ENCODE measurements at regions not wholly inside any gene's neighbourhood (a gene's known extent, or its start where the extent isn't known, plus 50 kb on each side); places are given as distances from the start of the nearest gene placed in this dataset.

DNA sequence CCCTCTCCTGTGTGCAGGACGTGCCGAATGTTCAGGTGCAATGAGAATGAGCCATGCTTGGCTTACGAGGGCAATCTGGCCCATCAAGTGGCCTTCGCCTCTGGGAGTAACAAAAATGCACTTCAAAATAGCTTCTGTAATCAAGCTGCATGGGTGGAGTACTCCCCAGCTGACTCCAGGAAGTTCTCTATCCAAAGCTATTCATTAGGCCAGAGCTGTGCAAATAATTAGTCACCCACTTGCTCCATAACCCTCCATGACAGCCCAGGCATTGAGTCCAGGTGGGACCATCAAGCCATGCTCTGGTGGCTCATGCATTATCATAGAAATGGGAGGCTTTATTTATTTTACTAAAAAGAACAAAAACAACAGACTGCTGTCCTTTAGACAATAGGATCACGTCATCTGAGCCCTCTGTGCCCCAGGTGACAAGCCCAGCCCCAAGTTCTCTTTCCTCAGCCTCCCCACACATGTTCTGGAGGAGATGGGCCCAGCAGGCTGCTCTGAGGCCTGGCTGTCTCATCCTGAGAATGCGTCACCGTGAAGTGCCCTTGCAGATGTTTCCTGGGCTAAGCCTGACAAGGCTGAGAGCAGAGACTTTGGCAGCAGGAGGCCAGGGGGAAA lies 244.7 kb downstream of the ETS1 start:
- no peaks in the 10 kb centered on the region for H3K9me3 ChIP-seq
- DNase-seq (peak; percentile 70), ATAC-seq (peak; percentile 95)
- H3K4me3 ChIP-seq = no peak overlapping the region
- intact Hi-C loops (cut with DNase I) = no loop called here
- TF ChIP-seq CTCF (IDR thresholded peaks at IDR 0.05) = no peak
- H3K4me1 ChIP-seq = peaks cover 9% of the 10 kb centered on the region
- no peaks in the 10 kb centered on the region for H3K27me3 ChIP-seq
- peak overlapping the region; percentile 78 for H3K27ac ChIP-seq
- no peaks in the 10 kb centered on the region for H3K36me3 ChIP-seq

- H3K27me3 ChIP-seq = no peaks in the 10 kb centered on the region
- peak overlapping the region; percentile 78 for H3K27ac ChIP-seq
- intact Hi-C loops (cut with DNase I) = no loop called here
- H3K9me3 ChIP-seq = no peaks in the 10 kb centered on the region
- peaks cover 12% of the 10 kb centered on the region for H3K4me1 ChIP-seq
- H3K36me3 ChIP-seq = no peaks in the 10 kb centered on the region
- no peak overlapping the region for H3K4me3 ChIP-seq
- TF ChIP-seq CTCF (IDR thresholded peaks at IDR 0.05) = no peak
- DNase-seq (no peak), ATAC-seq (no peak)
Observed at GRCh38 chr11:128341280-128342248, 245.8 kb downstream of the ETS1 start.

GRCh38 chr11:128339792-128340191 lies 247.6 kb downstream of the ETS1 start:
- H3K27ac ChIP-seq = no peak overlapping the region
- H3K4me1 ChIP-seq = peaks cover 22% of the 10 kb centered on the region
- H3K4me3 ChIP-seq = no peak overlapping the region
- no peak for TF ChIP-seq CTCF (IDR thresholded peaks at IDR 0.05)
- H3K27me3 ChIP-seq = no peaks in the 10 kb centered on the region
- no peaks in the 10 kb centered on the region for H3K9me3 ChIP-seq
- ATAC-seq = no peak
- H3K36me3 ChIP-seq = no peaks in the 10 kb centered on the region
- no peak for DNase-seq
- intact Hi-C loops (cut with DNase I) = no loop called here

DNA sequence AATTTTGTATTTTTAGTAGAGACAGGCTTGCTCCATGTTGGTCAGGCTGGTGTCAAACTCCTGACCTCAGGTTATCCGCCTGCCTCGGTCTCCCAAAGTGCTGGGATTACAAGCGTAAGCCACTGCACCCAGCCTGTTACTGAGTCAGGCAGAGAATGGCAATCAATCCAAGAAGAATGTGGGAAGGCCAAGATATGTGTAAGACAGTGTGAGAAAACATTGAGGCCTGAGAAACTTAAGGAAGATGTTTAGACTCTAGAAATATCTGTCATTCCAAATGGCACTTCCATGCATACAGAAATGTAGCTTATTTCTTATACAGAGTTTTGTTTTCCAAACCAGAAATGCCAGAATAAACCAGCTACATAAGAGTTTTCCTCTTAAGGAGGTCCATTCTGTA lies 248.5 kb downstream of the ETS1 start:
- no peak for TF ChIP-seq CTCF (IDR thresholded peaks at IDR 0.05)
- intact Hi-C loops (cut with DNase I) = no loop called here
- Histone ChIP-seq H3K27me3 (no peaks in the 10 kb centered on the region), H3K36me3 (no peaks in the 10 kb centered on the region), H3K9me3 (no peaks in the 10 kb centered on the region), H3K4me3 (no peak overlapping the region), H3K4me1 (peaks cover 22% of the 10 kb centered on the region), H3K27ac (no peak overlapping the region)
- DNase-seq (no peak), ATAC-seq (no peak)

DNA sequence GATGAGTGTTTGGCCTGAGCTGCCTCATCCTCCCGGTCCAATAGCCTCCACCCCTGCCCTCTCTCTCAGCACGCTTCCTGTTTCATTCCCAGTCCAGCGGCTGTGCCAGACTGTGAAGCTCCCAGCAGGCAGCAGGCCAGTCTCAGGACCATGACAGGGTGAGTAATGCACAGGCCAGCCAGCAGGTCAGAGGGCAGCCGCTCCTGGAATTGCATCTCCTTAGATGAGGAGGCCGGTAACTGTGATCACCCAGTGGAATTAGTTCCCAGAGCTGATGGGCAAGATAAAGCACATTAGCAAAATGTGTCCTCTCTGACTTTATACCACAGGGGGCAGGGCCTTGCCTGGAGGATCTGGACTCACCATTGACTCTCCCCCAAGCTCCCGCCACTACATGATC lies 251.2 kb downstream of the ETS1 start:
- TF ChIP-seq CTCF (IDR thresholded peaks at IDR 0.05) = no peak
- Histone ChIP-seq H3K9me3 (no peaks in the 10 kb centered on the region), H3K27ac (no peak overlapping the region), H3K4me3 (no peak overlapping the region), H3K36me3 (no peaks in the 10 kb centered on the region), H3K27me3 (no peaks in the 10 kb centered on the region), H3K4me1 (peaks cover 13% of the 10 kb centered on the region)
- ATAC-seq (peak; percentile 73), DNase-seq (no peak)
- intact Hi-C loops (cut with DNase I) = no loop called here
